Type B pancreatic cell (in vitro differentiated cells): ENCODE measurements at regions not wholly inside any gene's neighbourhood (a gene's known extent, or its start where the extent isn't known, plus 50 kb on each side); places are given as distances from the start of the nearest gene placed in this dataset.

Source experiments
- DNase-seq: peaks from one replicate; pipeline ENCODE4 v3.0.0; 2021; ENCODE audit warnings: mixed read lengths; ENCODE audit not compliant: unreplicated experiment; ENCODE audit errors: extremely low spot score
- H3K27ac Mint-ChIP-seq: 2 replicates; pipeline ENCODE4 v1.8.0; 2021; ENCODE audit warnings: mild to moderate bottlenecking, mixed read lengths
- H3K27me3 Mint-ChIP-seq: 2 replicates; pipeline ENCODE4 v1.8.0; 2021; ENCODE audit warnings: mixed read lengths
- H3K36me3 Mint-ChIP-seq: 2 replicates; pipeline ENCODE4 v1.8.0; 2021; ENCODE audit warnings: mixed read lengths
- H3K4me1 Mint-ChIP-seq: one replicate; pipeline ENCODE4 v1.8.0; 2021; ENCODE audit warnings: mixed read lengths; ENCODE audit not compliant: unreplicated experiment
- H3K4me3 Mint-ChIP-seq: 2 replicates; pipeline ENCODE4 v1.8.0; 2021; ENCODE audit warnings: mild to moderate bottlenecking, mixed read lengths
- H3K9me3 Mint-ChIP-seq: 2 replicates; pipeline ENCODE4 v1.8.0; 2021; ENCODE audit warnings: mixed read lengths
- CTCF ChIP-seq: fragments of 200-600 bp; sonication (generic); conservative IDR thresholded peaks from 2 replicates; pipeline ENCODE4 v1.5.0; 2021; ENCODE audit warnings: antibody characterized with exemption, mild to moderate bottlenecking

- peaks cover 10% of the 10 kb centered on the region for H3K4me1 Mint-ChIP-seq
Observed at GRCh38 chr13:62910541-62911060, 1495.0 kb upstream of the PCDH20 start.

GRCh38 chr13:62908321-62908720 lies 1492.7 kb upstream of the PCDH20 start:
- Mint-ChIP-seq H3K36me3 (no peaks in the 10 kb centered on the region), H3K27ac (no peak overlapping the region), H3K4me3 (no peak overlapping the region), H3K4me1 (peaks cover 10% of the 10 kb centered on the region), H3K27me3 (no peaks in the 10 kb centered on the region), H3K9me3 (peaks cover 4% of the 10 kb centered on the region)
- no peak for DNase-seq
- no peak for TF ChIP-seq CTCF

More at GRCh38 chr13:62910541-62911060, 1495.0 kb upstream of the PCDH20 start:
- H3K36me3 Mint-ChIP-seq = no peaks in the 10 kb centered on the region
- peaks cover 4% of the 10 kb centered on the region for H3K9me3 Mint-ChIP-seq
- H3K27ac Mint-ChIP-seq = no peak overlapping the region
- H3K4me3 Mint-ChIP-seq = no peak overlapping the region
- no peak for TF ChIP-seq CTCF
- no peaks in the 10 kb centered on the region for H3K27me3 Mint-ChIP-seq
- no peak for DNase-seq

GRCh38 chr13:62906896-62907295 lies 1491.2 kb upstream of the PCDH20 start:
- TF ChIP-seq CTCF = no peak
- DNase-seq = no peak
- H3K27me3 Mint-ChIP-seq = no peaks in the 10 kb centered on the region
- H3K4me1 Mint-ChIP-seq = peaks cover 10% of the 10 kb centered on the region
- H3K27ac Mint-ChIP-seq = no peak overlapping the region
- peaks cover 4% of the 10 kb centered on the region for H3K9me3 Mint-ChIP-seq
- H3K36me3 Mint-ChIP-seq = no peaks in the 10 kb centered on the region
- H3K4me3 Mint-ChIP-seq = no peak overlapping the region

GRCh38 chr13:62906469-62906868 lies 1490.8 kb upstream of the PCDH20 start:
- no peak for DNase-seq
- no peak overlapping the region for H3K27ac Mint-ChIP-seq
- no peak overlapping the region for H3K4me3 Mint-ChIP-seq
- no peaks in the 10 kb centered on the region for H3K36me3 Mint-ChIP-seq
- no peak for TF ChIP-seq CTCF
- H3K9me3 Mint-ChIP-seq = peaks cover 4% of the 10 kb centered on the region
- H3K4me1 Mint-ChIP-seq = peaks cover 10% of the 10 kb centered on the region
- H3K27me3 Mint-ChIP-seq = no peaks in the 10 kb centered on the region

GRCh38 chr13:62887046-62887445 lies 1471.4 kb upstream of the PCDH20 start:
- no peaks in the 10 kb centered on the region for H3K4me1 Mint-ChIP-seq
- H3K27ac Mint-ChIP-seq = no peak overlapping the region
- TF ChIP-seq CTCF = no peak

GRCh38 chr13:62879071-62879470 lies 1463.4 kb upstream of the PCDH20 start:
- Mint-ChIP-seq H3K27me3 (no peaks in the 10 kb centered on the region), H3K36me3 (no peaks in the 10 kb centered on the region), H3K27ac (no peak overlapping the region), H3K4me1 (no peaks in the 10 kb centered on the region), H3K9me3 (peaks cover 4% of the 10 kb centered on the region), H3K4me3 (no peak overlapping the region)
- DNase-seq = no peak
- TF ChIP-seq CTCF = no peak

More at GRCh38 chr13:62887046-62887445, 1471.4 kb upstream of the PCDH20 start:
- Mint-ChIP-seq H3K9me3 (no peaks in the 10 kb centered on the region), H3K4me3 (no peak overlapping the region), H3K27me3 (no peaks in the 10 kb centered on the region), H3K36me3 (no peaks in the 10 kb centered on the region)
- no peak for DNase-seq
